ENCODE measurements at regions not wholly inside any gene's neighbourhood (a gene's known extent, or its start where the extent isn't known, plus 50 kb on each side); places are given as distances from the start of the nearest gene placed in this dataset.

DNA sequence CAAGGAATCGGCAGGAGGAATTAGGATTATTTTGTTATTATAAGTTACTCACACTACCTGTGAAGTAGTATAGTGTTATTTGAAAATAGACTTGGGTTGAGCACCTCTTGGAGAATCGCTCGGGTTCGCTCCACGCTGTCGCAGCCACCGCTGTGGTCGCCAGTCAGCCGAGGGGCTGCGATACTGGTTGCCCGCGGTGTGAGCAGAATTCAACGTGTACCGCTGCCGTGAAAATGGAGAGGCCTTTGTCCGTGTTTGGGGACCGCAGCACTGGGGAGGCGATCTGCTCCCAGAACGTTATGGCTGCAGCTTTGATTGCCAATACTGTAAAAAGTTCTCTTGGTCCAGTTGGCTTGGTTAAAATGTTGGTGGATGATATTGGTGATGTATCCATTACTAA is 117.2 kb downstream of the C7orf25 start:
- TF ChIP-seq, protein P1, sequence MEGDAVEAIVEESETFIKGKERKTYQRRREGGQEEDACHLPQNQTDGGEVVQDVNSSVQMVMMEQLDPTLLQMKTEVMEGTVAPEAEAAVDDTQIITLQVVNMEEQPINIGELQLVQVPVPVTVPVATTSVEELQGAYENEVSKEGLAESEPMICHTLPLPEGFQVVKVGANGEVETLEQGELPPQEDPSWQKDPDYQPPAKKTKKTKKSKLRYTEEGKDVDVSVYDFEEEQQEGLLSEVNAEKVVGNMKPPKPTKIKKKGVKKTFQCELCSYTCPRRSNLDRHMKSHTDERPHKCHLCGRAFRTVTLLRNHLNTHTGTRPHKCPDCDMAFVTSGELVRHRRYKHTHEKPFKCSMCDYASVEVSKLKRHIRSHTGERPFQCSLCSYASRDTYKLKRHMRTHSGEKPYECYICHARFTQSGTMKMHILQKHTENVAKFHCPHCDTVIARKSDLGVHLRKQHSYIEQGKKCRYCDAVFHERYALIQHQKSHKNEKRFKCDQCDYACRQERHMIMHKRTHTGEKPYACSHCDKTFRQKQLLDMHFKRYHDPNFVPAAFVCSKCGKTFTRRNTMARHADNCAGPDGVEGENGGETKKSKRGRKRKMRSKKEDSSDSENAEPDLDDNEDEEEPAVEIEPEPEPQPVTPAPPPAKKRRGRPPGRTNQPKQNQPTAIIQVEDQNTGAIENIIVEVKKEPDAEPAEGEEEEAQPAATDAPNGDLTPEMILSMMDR (IDR thresholded peaks at IDR 0.05): no peak
- TF ChIP-seq EP300 (IDR thresholded peaks at IDR 0.05; ENCODE audit: low read depth): no peak

All from transverse colon (tissue), 3 donors.